ENCODE measurements at regions not wholly inside any gene's neighbourhood (a gene's known extent, or its start where the extent isn't known, plus 50 kb on each side); places are given as distances from the start of the nearest gene placed in this dataset.

GRCh38 chr5:54754420-54754819 is 231.0 kb downstream of the ESM1 start:
- Histone ChIP-seq H3K27me3 (ENCODE audit: control insufficient read depth, insufficient read depth, low read length) (no peaks in the 10 kb centered on the region), H3K9me3 (ENCODE audit: control insufficient read depth, low read length) (no peaks in the 10 kb centered on the region), H2AFZ (no peak overlapping the region), H3K4me1 (no peaks in the 10 kb centered on the region), H3K79me2 (no peaks in the 10 kb centered on the region), H3K27ac (no peak overlapping the region), H3K4me2 (ENCODE audit: low read length) (no peak overlapping the region), H3K4me3 (ENCODE audit: low read depth, low read length) (no peak overlapping the region), H3K36me3 (ENCODE audit: control insufficient read depth, insufficient read depth, low read length) (no peaks in the 10 kb centered on the region), H3K9ac (no peak overlapping the region)
- TF ChIP-seq, protein P1, sequence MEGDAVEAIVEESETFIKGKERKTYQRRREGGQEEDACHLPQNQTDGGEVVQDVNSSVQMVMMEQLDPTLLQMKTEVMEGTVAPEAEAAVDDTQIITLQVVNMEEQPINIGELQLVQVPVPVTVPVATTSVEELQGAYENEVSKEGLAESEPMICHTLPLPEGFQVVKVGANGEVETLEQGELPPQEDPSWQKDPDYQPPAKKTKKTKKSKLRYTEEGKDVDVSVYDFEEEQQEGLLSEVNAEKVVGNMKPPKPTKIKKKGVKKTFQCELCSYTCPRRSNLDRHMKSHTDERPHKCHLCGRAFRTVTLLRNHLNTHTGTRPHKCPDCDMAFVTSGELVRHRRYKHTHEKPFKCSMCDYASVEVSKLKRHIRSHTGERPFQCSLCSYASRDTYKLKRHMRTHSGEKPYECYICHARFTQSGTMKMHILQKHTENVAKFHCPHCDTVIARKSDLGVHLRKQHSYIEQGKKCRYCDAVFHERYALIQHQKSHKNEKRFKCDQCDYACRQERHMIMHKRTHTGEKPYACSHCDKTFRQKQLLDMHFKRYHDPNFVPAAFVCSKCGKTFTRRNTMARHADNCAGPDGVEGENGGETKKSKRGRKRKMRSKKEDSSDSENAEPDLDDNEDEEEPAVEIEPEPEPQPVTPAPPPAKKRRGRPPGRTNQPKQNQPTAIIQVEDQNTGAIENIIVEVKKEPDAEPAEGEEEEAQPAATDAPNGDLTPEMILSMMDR (IDR thresholded peaks at IDR 0.05), result no peak

GRCh38 chr5:54753753-54754152 is 231.6 kb downstream of the ESM1 start:
- H3K4me1 ChIP-seq, result no peaks in the 10 kb centered on the region
- H2AFZ ChIP-seq, result no peak overlapping the region
- no peak overlapping the region for H3K9ac ChIP-seq
- H3K27me3 ChIP-seq (ENCODE audit: control insufficient read depth, insufficient read depth, low read length), result no peaks in the 10 kb centered on the region
- TF ChIP-seq, protein P1 (IDR thresholded peaks at IDR 0.05), result no peak
- H3K36me3 ChIP-seq (ENCODE audit: control insufficient read depth, insufficient read depth, low read length), result no peaks in the 10 kb centered on the region
- no peaks in the 10 kb centered on the region for H3K79me2 ChIP-seq
- no peak overlapping the region for H3K4me3 ChIP-seq (ENCODE audit: low read depth, low read length)
- no peaks in the 10 kb centered on the region for H3K9me3 ChIP-seq (ENCODE audit: control insufficient read depth, low read length)
- H3K27ac ChIP-seq, result no peak overlapping the region
- H3K4me2 ChIP-seq (ENCODE audit: low read length), result no peak overlapping the region

DNA sequence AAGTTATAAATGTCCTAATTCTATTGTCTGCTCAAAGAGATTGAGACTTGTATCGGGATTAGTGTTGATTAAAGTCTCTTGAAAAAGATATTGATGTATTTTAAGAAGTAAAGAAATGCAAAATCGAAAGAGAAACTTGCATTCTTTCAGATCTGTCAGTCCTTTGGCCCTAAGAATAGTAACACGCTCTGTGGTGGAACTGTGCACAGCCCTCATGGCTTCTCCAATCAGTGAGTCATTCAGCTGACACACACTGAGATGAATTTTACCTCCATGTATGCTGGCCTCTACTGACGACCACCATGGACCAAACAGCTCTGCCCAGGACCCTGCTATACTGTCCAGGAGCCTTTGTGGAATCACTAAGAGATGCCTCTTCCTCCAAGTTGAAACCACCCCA is 232.4 kb downstream of the ESM1 start:
- Histone ChIP-seq H3K27me3 (ENCODE audit: control insufficient read depth, insufficient read depth, low read length) (no peaks in the 10 kb centered on the region), H3K4me3 (ENCODE audit: low read depth, low read length) (no peak overlapping the region), H3K4me2 (ENCODE audit: low read length) (no peak overlapping the region), H3K79me2 (no peaks in the 10 kb centered on the region), H3K9ac (no peak overlapping the region), H3K36me3 (ENCODE audit: control insufficient read depth, insufficient read depth, low read length) (no peaks in the 10 kb centered on the region), H3K4me1 (no peaks in the 10 kb centered on the region), H3K27ac (no peak overlapping the region), H2AFZ (no peak overlapping the region), H3K9me3 (ENCODE audit: control insufficient read depth, low read length) (no peaks in the 10 kb centered on the region)
- TF ChIP-seq, protein P1 (IDR thresholded peaks at IDR 0.05), result no peak

DNA sequence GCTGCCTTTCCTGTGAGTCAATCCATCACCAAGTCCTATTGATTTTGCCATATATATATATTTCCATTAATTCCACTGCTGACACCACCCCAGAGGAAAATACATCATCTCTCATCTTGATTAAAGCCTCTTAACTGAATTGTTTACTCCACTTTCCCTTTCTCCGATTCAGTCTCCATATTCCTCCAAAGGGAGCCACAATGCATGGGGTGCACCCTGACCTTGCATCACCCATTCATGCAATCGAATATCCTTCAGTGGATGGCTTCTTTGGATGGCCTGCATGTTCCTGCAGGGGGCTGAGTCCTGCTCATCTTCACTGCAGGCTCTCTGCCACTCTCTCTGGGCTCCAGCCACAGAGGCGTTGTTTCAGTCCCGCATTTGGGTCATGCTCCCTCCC is 231.0 kb downstream of the SNX18 start:
- Histone ChIP-seq H3K4me1 (peaks cover 23% of the 10 kb centered on the region), H3K9ac (no peak overlapping the region), H3K9me3 (ENCODE audit: control insufficient read depth, low read length) (no peaks in the 10 kb centered on the region), H3K27me3 (ENCODE audit: control insufficient read depth, insufficient read depth, low read length) (no peaks in the 10 kb centered on the region), H3K4me2 (ENCODE audit: low read length) (no peak overlapping the region), H3K79me2 (no peaks in the 10 kb centered on the region), H3K36me3 (ENCODE audit: control insufficient read depth, insufficient read depth, low read length) (no peaks in the 10 kb centered on the region), H3K4me3 (ENCODE audit: low read depth, low read length) (no peak overlapping the region), H3K27ac (no peak overlapping the region), H2AFZ (no peak overlapping the region)
- TF ChIP-seq, protein P1 (IDR thresholded peaks at IDR 0.05), result no peak

DNA sequence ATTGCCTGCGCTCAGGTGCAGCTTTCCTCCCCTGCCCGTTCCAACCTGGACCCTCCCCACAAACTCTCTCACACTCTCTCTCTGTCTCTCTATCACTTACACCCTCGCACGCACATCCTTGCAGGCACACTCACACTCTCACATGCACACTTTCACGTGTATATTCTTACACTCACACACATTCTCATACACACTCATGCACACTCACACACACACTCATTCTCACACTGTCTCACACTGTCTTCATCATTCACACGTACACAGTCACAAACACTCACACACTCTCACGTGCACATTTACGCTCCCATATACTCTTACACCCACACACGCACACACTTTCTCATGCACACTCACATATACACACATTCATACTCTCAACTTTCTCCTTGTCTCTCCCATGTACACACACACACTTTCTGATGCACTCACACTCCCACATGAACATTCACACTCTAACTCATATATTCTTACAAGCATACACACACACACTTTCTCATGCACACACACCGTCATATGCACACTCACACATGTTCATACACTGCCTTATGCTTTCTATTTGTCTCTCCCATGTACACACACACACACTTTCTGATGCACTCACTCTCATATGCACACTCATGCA is 229.3 kb downstream of the SNX18 start:
- Histone ChIP-seq H3K4me2 (ENCODE audit: low read length) (no peak overlapping the region), H3K4me1 (peaks cover 36% of the 10 kb centered on the region), H3K79me2 (no peaks in the 10 kb centered on the region), H3K27me3 (ENCODE audit: control insufficient read depth, insufficient read depth, low read length) (no peaks in the 10 kb centered on the region), H3K36me3 (ENCODE audit: control insufficient read depth, insufficient read depth, low read length) (no peaks in the 10 kb centered on the region), H3K27ac (no peak overlapping the region), H2AFZ (peak overlapping the region; percentile 40), H3K9me3 (ENCODE audit: control insufficient read depth, low read length) (no peaks in the 10 kb centered on the region), H3K4me3 (ENCODE audit: low read depth, low read length) (no peak overlapping the region), H3K9ac (no peak overlapping the region)
- TF ChIP-seq, protein P1 (IDR thresholded peaks at IDR 0.05), result no peak
